AG04449 (cell line): ENCODE measurements at regions not wholly inside any gene's neighbourhood (a gene's known extent, or its start where the extent isn't known, plus 50 kb on each side); places are given as distances from the start of the nearest gene placed in this dataset.

Experiments
- CTCF ChIA-PET: fragments of 350-600 bp; formaldehyde crosslinking; extraction: SDS; loops from one replicate; lab custom pipeline; 2021; ENCODE audit warnings: antibody characterized with exemption; lab: Yijun Ruan, JAX
- POLR2A ChIA-PET: fragments of 400-600, 350-600 bp; formaldehyde crosslinking; extraction: SDS; loops from one replicate; lab custom pipeline; 2020; ENCODE audit warnings: antibody characterized with exemption, inconsistent platforms; lab: Yijun Ruan, JAX
- DNase-seq: peaks from one replicate; pipeline ENCODE4 v3.0.0-alpha.2; 2010; ENCODE audit warnings: low read depth, low spot score
- H3K4me3 ChIP-seq: 2 replicates; pipeline ENCODE4 v1.5.1; 2011; ENCODE audit warnings: low read depth, mild to moderate bottlenecking, control low read depth, low read length
- CTCF ChIP-seq: IDR thresholded peaks from one replicate; pipeline ENCODE4 v1.5.1; 2011; ENCODE audit warnings: mild to moderate bottlenecking, moderate library complexity, low read length, control low read depth, inconsistent platforms; ENCODE audit not compliant: insufficient read depth; ENCODE audit errors: missing control alignments

GRCh38 chr1:9435153-9435636 is 104.1 kb upstream of the SLC25A33 start:
- no peak for DNase-seq
- H3K4me3 ChIP-seq, result no peak overlapping the region
- TF ChIP-seq CTCF, result no peak
- ChIA-PET CTCF (interaction anchor here (1.0 to 1.4 kb wide), 2 partner anchors 20 to 146 kb away, joined by 3 to 4 read pairs; no protein-coding TSS in a partner anchor), POLR2A (no interaction called here)

- no peak for DNase-seq
- CTCF ChIA-PET, result interaction anchor here (1.4 to 3.1 kb wide), 2 partner anchors 20 to 147 kb away, joined by 4 to 12 read pairs; no protein-coding TSS in a partner anchor
- no peak overlapping the region for H3K4me3 ChIP-seq
- POLR2A ChIA-PET, result no interaction called here
- TF ChIP-seq CTCF, result no peak
Observed at GRCh38 chr1:9435854-9436640, 103.2 kb upstream of the SLC25A33 start.

- no peak overlapping the region for H3K4me3 ChIP-seq
- TF ChIP-seq CTCF, result no peak
- DNase-seq, result no peak
- POLR2A ChIA-PET, result interaction anchor here (0.6 to 1.4 kb wide), 3 partner anchors 25 to 143 kb away, joined by 3 to 4 read pairs (median 3); no protein-coding TSS in a partner anchor
- CTCF ChIA-PET, result interaction anchor here (0.7 to 3.1 kb wide), 6 partner anchors 8 to 204 kb away, joined by 3 to 12 read pairs (median 3); partner anchors contain the start of gene H6PD
Observed at GRCh38 chr1:9437961-9438430, 101.3 kb upstream of the SLC25A33 start.

- no peak for TF ChIP-seq CTCF
- CTCF ChIA-PET, result interaction anchor here (0.7 to 3.1 kb wide), 7 partner anchors 9 to 204 kb away, joined by 3 to 12 read pairs (median 3); partner anchors contain the start of gene H6PD
Observed at GRCh38 chr1:9438431-9439073, 100.7 kb upstream of the SLC25A33 start.

GRCh38 chr1:9439074-9439761 is 100.0 kb upstream of the SLC25A33 start:
- no peak for TF ChIP-seq CTCF
- CTCF ChIA-PET, result interaction anchor here (1.4 to 3.1 kb wide), 4 partner anchors 9 to 205 kb away, joined by 3 to 12 read pairs (median 4); partner anchors contain the start of gene H6PD
- H3K4me3 ChIP-seq, result no peak overlapping the region
- no peak for DNase-seq
- POLR2A ChIA-PET, result interaction anchor here (1.4 kb wide), 1 partner anchor 26 kb away, joined by 4 read pairs; no protein-coding TSS in a partner anchor

More at GRCh38 chr1:9438431-9439073, 100.7 kb upstream of the SLC25A33 start:
- POLR2A ChIA-PET, result interaction anchor here (0.6 to 1.4 kb wide), 3 partner anchors 26 to 144 kb away, joined by 3 to 4 read pairs (median 3); no protein-coding TSS in a partner anchor
- DNase-seq, result peak; percentile 10
- no peak overlapping the region for H3K4me3 ChIP-seq
